SU-DHL-6 (cell line): ENCODE measurements at regions not wholly inside any gene's neighbourhood (a gene's known extent, or its start where the extent isn't known, plus 50 kb on each side); places are given as distances from the start of the nearest gene placed in this dataset.

Source experiments
- H2AFZ ChIP-seq: fragments of 200-600 bp; sonication (generic); 2 replicates; pipeline ENCODE4 v1.6.1; 2014; ENCODE audit warnings: low read depth, mild to moderate bottlenecking, moderate library complexity, mixed read lengths, antibody characterized with exemption, low read length; ENCODE audit not compliant: severe bottlenecking
- H3F3A ChIP-seq: fragments of 200-600 bp; shearing (Covaris generic); 2 replicates; pipeline ENCODE4 v1.6.0; 2016; ENCODE audit warnings: antibody characterized with exemption, mild to moderate bottlenecking; ENCODE audit not compliant: insufficient read depth
- H3K27ac ChIP-seq: fragments of 200-600 bp; sonication (generic); 2 replicates; pipeline ENCODE4 v1.5.1; 2016; ENCODE audit warnings: low read depth, mild to moderate bottlenecking, low read length, moderate library complexity, mixed read lengths
- H3K27me3 ChIP-seq: fragments of 200-600 bp; sonication (generic), shearing (Covaris generic); 2 replicates; pipeline ENCODE4 v1.6.0; 2014; ENCODE audit warnings: mild to moderate bottlenecking, low read length
- H3K36me3 ChIP-seq: fragments of 200-600 bp; sonication (generic); 2 replicates; pipeline ENCODE4 v1.6.1; 2014; ENCODE audit warnings: mild to moderate bottlenecking, low read length, mixed read lengths
- H3K4me2 ChIP-seq: fragments of 300-600, 200-600 bp; shearing (Covaris generic), sonication (generic); 2 replicates; pipeline ENCODE4 v1.6.0; 2014; ENCODE audit warnings: low read length, low read depth, mild to moderate bottlenecking; ENCODE audit not compliant: poor library complexity, severe bottlenecking
- H3K4me3 ChIP-seq: fragments of 200-600 bp; sonication (generic); 2 replicates; pipeline ENCODE4 v1.5.1; 2014; ENCODE audit warnings: antibody characterized with exemption, low read length, mild to moderate bottlenecking, mixed read lengths; ENCODE audit not compliant: insufficient read depth, poor library complexity, severe bottlenecking
- H3K79me2 ChIP-seq: fragments of 200-600 bp; sonication (generic); 2 replicates; pipeline ENCODE4 v1.6.1; 2014; ENCODE audit warnings: mild to moderate bottlenecking, low read length, moderate library complexity; ENCODE audit not compliant: insufficient read depth
- H3K9ac ChIP-seq: fragments of 200-600 bp; sonication (generic); 2 replicates; pipeline ENCODE4 v1.7.0; 2014; ENCODE audit warnings: mild to moderate bottlenecking, low read length
- H3K9me2 ChIP-seq: fragments of 200-600 bp; sonication (generic); replicated peaks from 2 replicates; pipeline ENCODE4 v1.6.1; 2014; ENCODE audit warnings: low read length; ENCODE audit not compliant: insufficient read depth
- H3K9me3 ChIP-seq: fragments of 200-600 bp; sonication (generic); 2 replicates; pipeline ENCODE4 v1.6.1; 2014; ENCODE audit warnings: low read length, mixed read lengths; ENCODE audit not compliant: insufficient read depth
- H4K20me1 ChIP-seq: fragments of 200-600 bp; sonication (generic); 2 replicates; pipeline ENCODE4 v1.6.1; 2014; ENCODE audit warnings: low read depth, mild to moderate bottlenecking, antibody characterized with exemption, low read length, moderate library complexity, mixed read lengths
- CTCF ChIP-seq: fragments of 200-600 bp; sonication (generic); IDR thresholded peaks from one replicate; pipeline ENCODE4 v1.5.1; 2017; ENCODE audit warnings: antibody characterized with exemption, mild to moderate bottlenecking, low read length, moderate library complexity; ENCODE audit not compliant: insufficient read depth, poor library complexity, severe bottlenecking
- EZH2phosphoT487 ChIP-seq: fragments of 200-600 bp; sonication (generic), shearing (Covaris generic); conservative IDR thresholded peaks from 2 replicates; pipeline ENCODE4 v1.6.1; 2018; ENCODE audit warnings: mild to moderate bottlenecking, antibody characterized with exemption, low read length, moderate library complexity, mixed read lengths

DNA sequence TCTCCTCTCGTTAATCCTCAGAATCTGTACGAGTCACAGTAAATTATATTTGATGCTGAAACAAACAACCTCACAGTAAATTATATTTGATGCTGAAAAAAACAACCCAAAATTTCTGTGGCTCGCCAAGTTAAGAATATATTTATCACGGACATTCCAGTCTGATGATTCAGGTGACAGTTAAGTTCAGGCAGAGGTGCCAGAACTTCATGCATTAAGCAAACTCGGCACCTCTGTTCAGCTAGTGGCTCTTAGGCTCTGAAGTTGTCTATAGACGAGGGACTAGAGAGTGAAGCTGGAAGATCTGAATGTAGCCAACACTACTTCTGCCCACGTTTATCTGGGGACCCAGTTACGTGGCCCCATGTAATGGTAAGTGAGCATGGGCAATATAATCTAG, 132.2 kb upstream of the AGA start:
- Histone ChIP-seq H3K9me3 (no peaks in the 10 kb centered on the region), H3K4me3 (no peak overlapping the region), H3K9me2 (no peaks in the 10 kb centered on the region), H2AFZ (no peak overlapping the region), H3K79me2 (no peaks in the 10 kb centered on the region), H3K4me2 (no peak overlapping the region), H3F3A (no peaks in the 10 kb centered on the region), H4K20me1 (no peaks in the 10 kb centered on the region), H3K27ac (no peak overlapping the region), H3K36me3 (no peaks in the 10 kb centered on the region), H3K27me3 (no peaks in the 10 kb centered on the region), H3K9ac (no peak overlapping the region)
- no peak for TF ChIP-seq EZH2phosphoT487
- TF ChIP-seq CTCF = no peak

GRCh38 chr4:177579649-177580048, 137.4 kb upstream of the AGA start:
- no peaks in the 10 kb centered on the region for H4K20me1 ChIP-seq
- H3K27me3 ChIP-seq = no peaks in the 10 kb centered on the region
- TF ChIP-seq EZH2phosphoT487 (no peak), CTCF (no peak)
- no peaks in the 10 kb centered on the region for H3F3A ChIP-seq
- no peak overlapping the region for H2AFZ ChIP-seq
- no peaks in the 10 kb centered on the region for H3K36me3 ChIP-seq
- H3K27ac ChIP-seq = no peak overlapping the region
- no peak overlapping the region for H3K4me2 ChIP-seq
- H3K9ac ChIP-seq = no peak overlapping the region
- H3K4me3 ChIP-seq = no peak overlapping the region
- H3K9me3 ChIP-seq = no peaks in the 10 kb centered on the region
- H3K9me2 ChIP-seq = no peaks in the 10 kb centered on the region
- H3K79me2 ChIP-seq = no peaks in the 10 kb centered on the region

DNA sequence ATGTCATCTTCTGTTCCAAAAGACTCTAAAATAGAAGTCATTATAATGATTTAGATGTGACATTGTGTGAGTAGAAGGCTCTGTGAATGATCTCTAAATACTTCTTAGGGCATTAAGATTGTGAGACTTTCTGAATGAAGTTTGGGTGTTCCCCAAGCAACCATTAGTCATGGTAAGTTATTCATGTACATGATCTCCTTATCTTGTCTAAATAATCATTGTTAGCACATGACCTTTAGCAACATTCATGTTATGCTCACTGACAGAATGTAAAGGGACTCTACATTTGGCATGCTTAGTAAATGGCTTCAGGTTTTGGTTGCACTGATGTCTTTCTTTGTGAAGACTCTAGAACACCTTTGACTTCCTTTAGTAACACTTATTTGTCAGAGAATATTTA, 140.8 kb upstream of the AGA start:
- H3K9me3 ChIP-seq = no peaks in the 10 kb centered on the region
- no peak overlapping the region for H3K9ac ChIP-seq
- no peak overlapping the region for H3K4me2 ChIP-seq
- no peaks in the 10 kb centered on the region for H3F3A ChIP-seq
- no peak overlapping the region for H3K27ac ChIP-seq
- no peak overlapping the region for H3K4me3 ChIP-seq
- H3K79me2 ChIP-seq = no peaks in the 10 kb centered on the region
- H3K36me3 ChIP-seq = no peaks in the 10 kb centered on the region
- TF ChIP-seq EZH2phosphoT487 = no peak
- no peaks in the 10 kb centered on the region for H4K20me1 ChIP-seq
- H2AFZ ChIP-seq = no peak overlapping the region
- no peaks in the 10 kb centered on the region for H3K27me3 ChIP-seq
- H3K9me2 ChIP-seq = no peaks in the 10 kb centered on the region

- Histone ChIP-seq H3K9me3 (no peaks in the 10 kb centered on the region), H2AFZ (no peak overlapping the region), H3K9me2 (no peaks in the 10 kb centered on the region), H3K4me3 (no peak overlapping the region), H3K27me3 (no peaks in the 10 kb centered on the region), H3K36me3 (no peaks in the 10 kb centered on the region), H3K9ac (no peak overlapping the region), H3K27ac (no peak overlapping the region), H4K20me1 (no peaks in the 10 kb centered on the region), H3K4me2 (no peak overlapping the region), H3F3A (no peaks in the 10 kb centered on the region), H3K79me2 (no peaks in the 10 kb centered on the region)
- no peak for TF ChIP-seq CTCF
- TF ChIP-seq EZH2phosphoT487 = no peak
Observed at GRCh38 chr4:177587989-177588388, 145.8 kb upstream of the AGA start.
